ENCODE measurements at regions not wholly inside any gene's neighbourhood (a gene's known extent, or its start where the extent isn't known, plus 50 kb on each side); places are given as distances from the start of the nearest gene placed in this dataset.

GRCh38 chr5:162699361-162699760 is 631.8 kb downstream of the GABRG2 start:
- Histone ChIP-seq H3K36me3 (ENCODE audit: control insufficient read depth, insufficient read depth, low read length) (no peaks in the 10 kb centered on the region), H3K4me3 (ENCODE audit: low read depth, low read length) (no peak overlapping the region), H3K27me3 (ENCODE audit: control insufficient read depth, insufficient read depth, low read length) (no peaks in the 10 kb centered on the region)
- no peak for TF ChIP-seq CTCF (IDR thresholded peaks at IDR 0.05; ENCODE audit: insufficient read depth, low read length, severe bottlenecking)
- no peak for FAIRE-seq
- DNase-seq (ENCODE audit: low read depth), result no peak

GRCh38 chr5:162703914-162704313 is 636.3 kb downstream of the GABRG2 start:
- TF ChIP-seq CTCF (IDR thresholded peaks at IDR 0.05; ENCODE audit: insufficient read depth, low read length, severe bottlenecking), result no peak
- Histone ChIP-seq H3K36me3 (ENCODE audit: control insufficient read depth, insufficient read depth, low read length) (no peaks in the 10 kb centered on the region), H3K4me3 (ENCODE audit: low read depth, low read length) (no peak overlapping the region), H3K27me3 (ENCODE audit: control insufficient read depth, insufficient read depth, low read length) (no peaks in the 10 kb centered on the region)
- DNase-seq (ENCODE audit: low read depth) (no peak), FAIRE-seq (no peak)

- no peak for FAIRE-seq
- H3K27me3 ChIP-seq (ENCODE audit: control insufficient read depth, insufficient read depth, low read length), result no peaks in the 10 kb centered on the region
- no peak overlapping the region for H3K4me3 ChIP-seq (ENCODE audit: low read depth, low read length)
- H3K36me3 ChIP-seq (ENCODE audit: control insufficient read depth, insufficient read depth, low read length), result no peaks in the 10 kb centered on the region
- no peak for DNase-seq (ENCODE audit: low read depth)
- TF ChIP-seq CTCF (IDR thresholded peaks at IDR 0.05; ENCODE audit: insufficient read depth, low read length, severe bottlenecking), result no peak
Observed at GRCh38 chr5:162711244-162711643, 643.7 kb downstream of the GABRG2 start.

- FAIRE-seq, result no peak
- Histone ChIP-seq H3K36me3 (ENCODE audit: control insufficient read depth, insufficient read depth, low read length) (no peaks in the 10 kb centered on the region), H3K4me3 (ENCODE audit: low read depth, low read length) (no peak overlapping the region), H3K27me3 (ENCODE audit: control insufficient read depth, insufficient read depth, low read length) (no peaks in the 10 kb centered on the region)
- DNase-seq (ENCODE audit: low read depth), result no peak
- no peak for TF ChIP-seq CTCF (IDR thresholded peaks at IDR 0.05; ENCODE audit: insufficient read depth, low read length, severe bottlenecking)
Observed at GRCh38 chr5:162719720-162720119, 652.1 kb downstream of the GABRG2 start.

GRCh38 chr5:162721125-162721524 is 653.6 kb downstream of the GABRG2 start:
- H3K27me3 ChIP-seq (ENCODE audit: control insufficient read depth, insufficient read depth, low read length), result no peaks in the 10 kb centered on the region
- no peaks in the 10 kb centered on the region for H3K36me3 ChIP-seq (ENCODE audit: control insufficient read depth, insufficient read depth, low read length)
- no peak for FAIRE-seq
- no peak for TF ChIP-seq CTCF (IDR thresholded peaks at IDR 0.05; ENCODE audit: insufficient read depth, low read length, severe bottlenecking)
- H3K4me3 ChIP-seq (ENCODE audit: low read depth, low read length), result no peak overlapping the region
- DNase-seq (ENCODE audit: low read depth), result no peak

GRCh38 chr5:162752612-162753011 is 684.8 kb upstream of the CCNG1 start:
- H3K36me3 ChIP-seq (ENCODE audit: control insufficient read depth, insufficient read depth, low read length), result no peaks in the 10 kb centered on the region
- TF ChIP-seq CTCF (IDR thresholded peaks at IDR 0.05; ENCODE audit: insufficient read depth, low read length, severe bottlenecking), result no peak
- FAIRE-seq (no peak), DNase-seq (ENCODE audit: low read depth) (no peak)
- H3K4me3 ChIP-seq (ENCODE audit: low read depth, low read length), result no peak overlapping the region
- H3K27me3 ChIP-seq (ENCODE audit: control insufficient read depth, insufficient read depth, low read length), result no peaks in the 10 kb centered on the region
